ENCODE measurements at regions not wholly inside any gene's neighbourhood (a gene's known extent, or its start where the extent isn't known, plus 50 kb on each side); places are given as distances from the start of the nearest gene placed in this dataset.
"Not testable (repeated sequence)": the region's sequence is repeated elsewhere in the genome, so short reads cannot be mapped to it uniquely, and the experiment has no call there.

- no peak for DNase-seq (ENCODE audit: low read depth)
Measured at GRCh38 chr4:83213640-83214039, 71.0 kb downstream of the COQ2 start.

DNA sequence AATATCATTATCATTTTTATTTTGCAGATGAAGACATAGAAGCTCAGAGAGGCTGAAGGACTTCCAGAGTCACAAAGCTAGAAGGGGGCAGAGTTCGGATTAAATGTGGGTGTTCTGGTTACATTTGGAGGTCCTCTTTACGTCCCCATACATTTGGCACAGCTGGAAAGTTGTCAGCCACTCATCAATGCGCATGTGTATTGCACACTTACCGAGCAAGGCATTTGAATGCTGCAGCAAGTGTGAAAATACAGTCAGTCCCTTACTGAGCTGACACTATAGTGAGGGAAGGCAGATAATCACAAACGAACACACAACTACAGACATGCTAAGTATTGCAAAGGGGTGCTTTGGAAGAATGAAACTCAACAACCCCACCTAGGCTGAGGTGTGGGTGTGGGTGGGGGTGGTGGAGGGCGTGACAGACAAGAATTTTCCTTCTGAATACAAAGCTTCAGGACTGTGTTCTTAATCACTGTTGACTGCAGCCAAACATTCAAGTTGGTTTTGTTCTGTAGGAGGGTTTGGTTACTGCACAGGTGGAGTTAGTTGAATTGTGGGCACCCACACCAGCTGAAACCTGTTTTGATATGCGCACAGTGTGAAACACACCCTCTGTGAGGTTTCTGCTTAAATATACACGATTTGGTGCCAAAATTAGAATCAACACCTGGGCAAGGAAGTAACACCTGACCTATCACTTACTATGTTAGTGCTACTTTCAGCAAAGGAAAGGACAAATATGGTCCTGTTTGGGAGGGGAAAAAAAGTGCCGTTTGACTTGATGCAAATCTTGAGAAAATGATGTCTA, 72.4 kb downstream of the COQ2 start:
- DNase-seq (ENCODE audit: low read depth) = peak; percentile 11

DNA sequence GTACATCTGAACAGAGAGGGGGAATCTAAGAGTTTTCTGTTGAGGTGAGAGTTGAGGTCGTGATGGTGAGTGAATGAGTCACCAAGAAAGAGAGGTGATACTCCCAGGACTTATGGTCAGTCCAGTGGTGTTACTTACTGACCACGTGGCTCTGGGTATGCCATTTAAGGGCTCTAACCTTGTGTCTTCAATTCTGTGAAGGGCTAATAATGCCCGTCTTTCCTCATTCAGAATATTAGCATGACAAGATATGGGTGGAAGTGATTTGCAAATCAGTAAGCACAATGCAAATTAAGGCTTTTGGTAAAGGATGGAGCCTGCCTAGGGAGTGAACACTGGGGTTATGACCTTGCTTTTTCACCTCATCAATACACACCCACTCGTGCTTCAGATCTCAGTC, 75.2 kb downstream of the COQ2 start:
- DNase-seq (ENCODE audit: low read depth) = no peak

GRCh38 chr4:83208371-83209365, 75.9 kb downstream of the COQ2 start:
- DNase-seq (ENCODE audit: low read depth) = no peak

GRCh38 chr4:83207497-83208101, 77.0 kb downstream of the COQ2 start:
- no peak for DNase-seq (ENCODE audit: low read depth)

DNA sequence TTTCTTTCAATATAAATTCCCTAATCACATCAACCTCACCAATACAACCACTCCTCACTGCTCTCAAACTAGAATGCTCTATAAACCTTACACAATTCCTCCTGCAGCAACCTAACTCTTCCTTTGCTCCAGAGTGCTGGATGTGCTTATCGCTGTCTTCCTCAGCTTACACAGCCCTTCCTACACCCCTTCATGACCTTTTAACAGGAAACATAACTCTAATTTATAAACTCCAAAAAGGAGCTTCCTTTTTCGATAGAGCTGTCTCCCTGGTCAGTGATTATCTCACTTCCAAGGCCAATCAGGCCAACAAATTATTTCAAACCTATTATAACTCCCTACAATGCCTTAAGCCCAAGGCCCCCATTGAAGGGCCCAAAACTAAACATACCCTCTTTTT, 78.8 kb downstream of the COQ2 start:
- DNase-seq (ENCODE audit: low read depth) = no peak

- no peak for DNase-seq (ENCODE audit: low read depth)
Measured at GRCh38 chr4:83204731-83205130, 79.9 kb downstream of the COQ2 start.

- no peak for DNase-seq (ENCODE audit: low read depth)
Measured at GRCh38 chr4:83201761-83202160, 82.8 kb downstream of the COQ2 start.

GRCh38 chr4:83197555-83198235, 83.2 kb upstream of the PLAC8 start:
- no peak for DNase-seq (ENCODE audit: low read depth)

DNA sequence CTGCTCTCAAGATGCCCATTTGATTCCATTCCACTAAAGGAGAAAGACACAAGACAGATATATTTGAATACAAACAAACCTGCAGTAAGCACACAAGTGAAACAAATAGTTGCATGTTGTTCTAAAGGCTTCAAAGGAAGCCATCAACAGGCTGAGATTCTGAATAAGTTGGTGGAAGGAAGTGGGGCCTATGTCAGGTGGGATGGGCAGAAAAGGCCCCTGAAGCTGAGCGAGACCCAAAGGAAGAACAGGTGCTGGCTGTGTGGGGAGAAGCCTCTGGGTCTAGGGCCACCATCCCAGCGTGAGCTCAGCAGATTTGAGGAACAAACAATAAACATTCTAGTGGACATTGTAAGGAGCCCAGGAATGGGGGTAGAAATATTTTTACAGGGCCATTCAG, 82.4 kb upstream of the PLAC8 start:
- no peak for DNase-seq (ENCODE audit: low read depth)

GRCh38 chr4:83195269-83195668, 80.7 kb upstream of the PLAC8 start:
- no peak for DNase-seq (ENCODE audit: low read depth)

- not testable (repeated sequence) for DNase-seq (ENCODE audit: low read depth)
Measured at GRCh38 chr4:83194588-83194987, 80.1 kb upstream of the PLAC8 start.

- no peak for DNase-seq (ENCODE audit: low read depth)
Measured at GRCh38 chr4:83192634-83193033, 78.1 kb upstream of the PLAC8 start.

GRCh38 chr4:83191026-83191425, 76.5 kb upstream of the PLAC8 start:
- DNase-seq (ENCODE audit: low read depth) = no peak

GRCh38 chr4:83189631-83190136, 75.2 kb upstream of the PLAC8 start:
- no peak for DNase-seq (ENCODE audit: low read depth)

DNA sequence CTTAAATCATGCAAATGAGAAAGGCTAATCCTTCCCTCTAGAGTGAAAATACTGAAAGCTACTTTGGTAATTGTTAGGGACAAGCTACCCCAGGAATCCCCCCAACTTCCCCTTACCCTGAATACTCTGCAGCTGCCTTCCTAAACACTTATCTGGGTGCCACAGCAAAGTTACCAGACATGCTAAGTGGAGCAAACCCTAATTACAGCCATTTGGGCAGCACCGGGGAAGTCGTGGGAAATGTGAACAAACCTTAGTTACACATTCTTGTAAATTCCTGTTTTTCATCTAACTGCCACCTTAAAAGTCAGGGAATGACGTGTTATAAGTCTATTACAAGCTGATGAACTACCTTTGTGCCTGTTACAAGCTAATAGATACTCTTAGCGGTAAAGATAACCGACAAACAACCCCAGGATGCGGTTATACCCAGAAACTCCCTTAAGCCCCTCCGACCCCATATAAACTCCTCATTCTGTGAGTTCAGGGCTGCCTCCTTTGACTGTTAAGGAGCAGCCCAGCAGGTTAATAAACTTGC, 66.0 kb upstream of the PLAC8 start:
- DNase-seq (ENCODE audit: low read depth) = no peak

GRCh38 chr4:83179205-83179604, 64.7 kb upstream of the PLAC8 start:
- no peak for DNase-seq (ENCODE audit: low read depth)

- DNase-seq (ENCODE audit: low read depth) = no peak
Measured at GRCh38 chr4:83178029-83178428, 63.5 kb upstream of the PLAC8 start.

DNA sequence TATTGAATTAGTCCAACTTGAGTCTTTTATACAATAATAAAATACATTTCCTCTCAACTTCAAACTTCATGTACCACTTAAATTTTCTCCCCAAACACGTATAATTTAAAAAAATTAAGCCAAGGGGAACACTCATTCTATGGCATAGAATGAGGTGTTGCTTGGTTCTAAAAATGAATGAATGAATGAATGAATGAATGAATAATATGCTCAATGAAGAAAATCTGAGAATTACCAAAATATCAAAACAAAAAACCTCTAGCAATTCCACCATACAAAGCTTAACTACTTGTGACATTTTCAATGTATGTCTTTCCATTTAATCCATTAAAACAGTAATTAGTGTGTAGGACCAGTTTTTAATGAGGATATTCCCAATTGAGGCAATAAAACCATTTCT, 62.7 kb upstream of the PLAC8 start:
- DNase-seq (ENCODE audit: low read depth) = no peak

- DNase-seq (ENCODE audit: low read depth) = no peak
Measured at GRCh38 chr4:83174844-83175414, 60.4 kb upstream of the PLAC8 start.

GRCh38 chr4:83172371-83172770, 57.8 kb upstream of the PLAC8 start:
- DNase-seq (ENCODE audit: low read depth) = no peak

Measured in activated T-cell treated with anti-CD3 and anti-CD28 coated beads for 1 hour (primary cell).